Posterior cingulate gyrus (tissue), 11 donors: ENCODE measurements at regions not wholly inside any gene's neighbourhood (a gene's known extent, or its start where the extent isn't known, plus 50 kb on each side); places are given as distances from the start of the nearest gene placed in this dataset.

Experiments
- DNase-seq, 10 donors: peaks; one replicate each; pipeline versions ENCODE4 v3.0.0 to v3.0.0-alpha.2; 2020 to 2021; ENCODE audit warnings: mixed read lengths in 3 of 10
- intact Hi-C: fragments of 100-400 bp; cut with DNase I; formaldehyde crosslinking; loops from one replicate; pipeline ENCODE4 v1.15.1; 2023

DNA sequence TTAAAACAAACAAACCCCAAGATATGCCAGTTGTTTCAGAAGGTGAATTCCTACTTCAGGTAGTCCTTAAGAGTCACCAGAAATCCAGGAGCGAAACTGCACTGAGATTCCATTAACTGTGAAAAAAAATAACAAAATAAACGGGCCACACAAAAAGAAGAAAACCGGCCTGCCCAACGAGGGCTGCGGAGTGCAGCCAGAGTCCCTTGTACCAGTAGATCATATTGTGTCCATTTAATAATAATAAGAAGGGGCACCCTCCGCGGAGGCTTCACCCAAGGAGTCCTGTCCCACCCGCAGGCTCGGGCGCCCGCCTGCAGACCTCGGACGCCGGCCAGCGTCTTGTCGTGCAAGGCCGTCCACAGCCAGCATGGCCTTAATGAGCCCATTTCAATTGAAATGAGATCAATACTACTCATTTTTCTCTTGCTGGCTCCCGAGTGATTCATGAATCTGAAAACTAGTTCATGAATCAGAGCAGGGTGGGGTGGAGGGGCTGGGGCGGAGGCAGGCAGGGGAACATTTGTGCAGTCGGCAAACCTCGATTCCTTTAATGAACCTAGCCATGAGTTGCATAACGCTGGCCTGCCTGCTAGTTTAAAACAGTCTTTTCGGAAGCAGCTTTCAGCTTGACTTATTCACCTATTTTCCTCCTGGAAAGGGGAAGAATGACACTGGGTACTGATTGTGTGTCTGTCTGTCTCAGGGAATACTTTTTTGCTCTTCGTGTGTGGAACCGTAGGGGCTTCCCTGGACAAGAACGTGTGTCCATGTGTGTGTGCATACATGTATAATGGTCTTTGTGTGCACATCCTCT lies 113.1 kb upstream of the IRF2BP2 start:
- intact Hi-C loops = loop anchor here (2.0 to 10.0 kb wide), 3 partner anchors 188 to 252 kb away; no protein-coding TSS in a partner anchor
- peak in 8 of 10 donors; percentile 45 to 89 (median 59) for DNase-seq

DNA sequence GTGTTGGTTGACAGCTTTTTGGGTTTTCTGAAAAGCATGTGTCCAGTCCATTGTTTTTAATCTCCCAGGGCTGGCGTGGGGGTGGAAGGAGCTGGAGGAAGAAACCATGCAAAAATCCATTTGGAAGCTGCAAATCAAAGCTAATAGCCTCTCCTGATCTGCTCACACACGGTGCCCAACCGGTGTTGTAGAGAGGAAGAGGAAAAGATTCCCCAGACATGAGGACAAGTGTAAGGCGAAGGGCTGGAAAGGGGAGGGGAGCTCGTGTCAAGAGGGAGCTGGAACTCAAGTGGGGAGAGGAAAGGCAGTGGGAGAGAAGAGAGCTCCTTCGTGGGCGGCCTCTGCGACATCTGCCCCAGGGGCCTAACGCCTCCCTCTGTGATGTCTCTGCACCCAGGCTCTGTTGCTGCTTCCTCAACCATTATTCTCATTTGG lies 112.3 kb upstream of the IRF2BP2 start:
- intact Hi-C loops = loop anchor here (2.0 to 10.0 kb wide), 3 partner anchors 187 to 253 kb away; no protein-coding TSS in a partner anchor
- no peak for DNase-seq

GRCh38 chr1:234721476-234722269 lies 111.7 kb upstream of the IRF2BP2 start:
- intact Hi-C loops = loop anchor here (2.0 to 10.0 kb wide), 4 partner anchors 45 to 253 kb away; no protein-coding TSS in a partner anchor
- DNase-seq = peak in 1 of 10 donors; percentile 84

DNA sequence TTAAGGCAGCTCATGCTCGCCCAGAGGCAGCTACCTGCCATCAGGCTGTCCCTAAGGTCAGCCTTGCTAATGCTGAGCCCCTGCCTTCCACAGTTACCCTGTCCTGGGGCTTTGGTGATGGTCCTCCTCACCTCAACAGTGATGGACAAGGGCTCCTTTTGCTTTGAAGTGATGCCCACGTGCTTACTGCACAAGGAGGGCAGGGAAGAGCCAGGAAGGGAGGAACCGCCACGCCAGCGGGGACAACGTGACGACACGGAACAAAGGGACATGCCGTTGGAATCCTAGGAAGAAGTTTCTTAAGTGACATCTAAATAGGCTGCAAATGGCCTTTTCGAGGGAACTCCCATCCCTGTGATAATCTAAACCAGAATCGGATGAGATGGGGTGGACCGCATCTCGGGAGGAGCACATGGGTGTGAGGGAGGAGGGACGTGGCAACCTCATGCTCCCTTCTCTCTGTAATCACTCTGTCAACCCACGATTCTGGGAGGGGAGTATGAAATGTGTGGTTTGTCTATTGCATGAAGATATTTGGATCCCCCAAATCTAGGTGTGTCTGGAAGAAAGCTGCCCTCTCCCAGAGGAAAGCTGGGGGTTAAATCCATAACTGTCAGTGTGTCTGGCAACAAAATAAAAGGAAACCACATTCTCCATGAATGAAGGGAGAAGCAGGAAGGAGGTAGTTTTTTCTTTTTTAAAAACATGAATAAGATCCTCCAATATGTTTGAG lies 110.9 kb upstream of the IRF2BP2 start:
- DNase-seq = no peak
- intact Hi-C loops = loop anchor here (2.0 to 10.0 kb wide), 3 partner anchors 44 to 254 kb away; no protein-coding TSS in a partner anchor

DNA sequence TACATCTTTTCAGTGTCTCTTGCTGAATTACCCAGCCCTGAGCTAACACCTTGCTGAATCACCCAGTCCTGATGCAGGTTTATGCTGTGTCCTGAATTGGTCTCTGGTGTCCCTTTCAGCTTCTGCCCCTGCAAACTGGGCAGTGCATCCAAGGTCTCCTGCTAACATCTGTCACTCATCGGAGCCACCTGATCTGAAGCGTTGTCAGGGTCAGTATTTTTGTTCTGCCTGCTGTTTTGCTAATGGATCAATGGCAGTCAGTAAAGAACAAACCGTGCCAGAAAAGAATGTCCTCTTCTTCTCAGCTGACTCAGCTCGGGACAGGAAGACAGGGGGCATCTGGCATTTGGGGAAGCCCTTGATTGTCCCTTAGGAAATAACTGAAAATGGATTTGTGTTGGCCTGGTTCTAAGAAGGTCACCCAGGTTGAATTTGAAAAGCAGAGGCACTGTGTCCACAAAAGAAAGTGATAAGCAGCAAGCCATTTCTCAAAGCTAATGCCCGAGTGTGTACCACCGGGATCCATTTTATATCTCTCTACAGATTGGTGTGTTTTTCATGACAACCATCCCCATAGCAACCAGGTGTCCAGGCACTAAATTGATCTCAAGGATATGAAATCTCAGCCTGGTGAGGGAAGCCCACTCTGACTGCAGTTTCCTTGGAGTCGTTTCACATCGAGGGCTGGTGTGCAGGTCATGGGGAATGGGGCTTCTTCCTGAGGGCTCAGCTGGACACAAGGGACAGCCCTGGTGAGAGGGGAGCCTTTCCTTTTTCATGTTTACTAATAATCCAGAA lies 109.7 kb upstream of the IRF2BP2 start:
- intact Hi-C loops = loop anchor here (2.0 to 10.0 kb wide), 3 partner anchors 43 to 255 kb away; no protein-coding TSS in a partner anchor
- DNase-seq = no peak

DNA sequence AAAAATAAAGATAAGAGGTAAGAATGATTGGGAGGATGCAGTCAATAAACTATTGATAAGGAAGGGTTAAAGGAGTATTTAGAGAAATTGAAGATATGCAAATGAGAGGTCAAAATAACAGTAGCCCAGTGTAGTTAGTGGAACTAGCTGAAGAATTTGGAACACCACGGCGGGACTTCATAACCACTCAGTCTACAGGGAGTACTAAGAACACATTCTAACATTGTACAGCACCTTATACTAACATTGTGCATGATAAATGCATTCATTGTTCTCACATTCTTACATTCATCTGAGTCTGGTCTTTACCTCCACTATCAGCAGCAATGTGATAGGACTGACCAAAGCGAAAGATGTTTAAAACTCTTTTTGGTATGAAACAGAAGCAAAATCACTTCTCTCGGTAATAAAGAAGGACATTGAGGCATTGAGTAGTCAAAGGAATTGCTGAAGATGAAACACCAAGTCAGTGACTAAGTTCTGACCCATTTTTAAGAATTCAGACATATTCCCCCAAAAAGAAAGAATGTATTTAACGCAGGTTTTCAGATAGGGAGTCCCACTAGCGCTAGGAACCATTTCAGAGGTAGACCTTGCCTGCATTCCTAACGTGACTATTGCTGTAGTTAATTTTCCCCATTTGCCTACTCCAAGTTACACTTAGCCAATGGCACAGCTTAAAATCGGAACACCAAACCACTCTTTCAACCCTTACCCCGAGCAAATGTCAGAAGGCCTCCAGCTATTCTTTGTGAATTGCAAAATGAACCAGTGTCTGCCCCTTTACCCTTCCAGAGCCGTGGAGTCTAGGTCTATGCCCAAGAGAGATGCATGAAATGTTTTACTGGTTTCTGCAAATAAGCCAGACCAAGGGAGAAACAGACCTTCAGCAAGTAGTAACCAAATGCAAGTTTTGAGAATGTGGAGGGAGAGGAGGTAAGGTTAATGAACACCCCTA lies 108.8 kb upstream of the IRF2BP2 start:
- intact Hi-C loops = no loop called here
- no peak for DNase-seq

GRCh38 chr1:234716908-234717375 lies 107.0 kb upstream of the IRF2BP2 start:
- peak in 2 of 10 donors; percentile 40 to 85 for DNase-seq
- intact Hi-C loops = no loop called here

DNA sequence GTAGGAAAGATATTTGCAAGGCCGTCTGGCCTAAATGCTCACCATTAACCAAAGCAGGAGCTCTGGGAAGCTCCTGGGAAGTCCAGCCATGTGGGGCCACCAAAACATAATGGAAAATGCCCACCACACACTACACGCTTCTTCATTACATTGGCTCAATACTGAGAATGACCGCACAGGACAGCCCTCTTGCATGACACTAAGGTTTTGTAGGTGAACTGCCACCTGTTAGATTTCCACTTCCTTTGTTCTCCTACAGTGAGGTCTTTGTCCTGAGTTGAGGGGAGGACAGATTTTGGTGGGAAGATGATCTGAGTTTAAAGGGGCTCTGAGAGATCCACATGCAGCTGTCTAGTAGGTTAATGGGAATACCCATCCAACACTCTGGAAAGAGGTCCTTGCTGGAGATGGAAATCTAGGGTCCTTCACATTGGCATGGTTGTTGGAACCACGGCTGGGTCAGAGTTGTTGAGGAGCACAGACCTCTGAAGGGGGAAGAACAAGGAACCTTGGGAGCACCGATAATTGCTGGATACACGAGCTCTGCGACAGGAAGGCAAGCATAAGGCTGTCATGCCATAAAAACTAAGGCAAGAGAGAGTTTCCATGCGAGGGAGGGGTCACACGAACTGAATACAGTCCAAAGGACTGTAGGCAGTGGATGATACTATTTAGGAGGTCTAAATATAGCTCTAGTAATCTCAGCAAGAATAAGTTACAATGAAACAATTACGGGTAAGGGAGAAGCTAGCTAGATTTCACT lies 105.5 kb upstream of the IRF2BP2 start:
- no peak for DNase-seq
- intact Hi-C loops = no loop called here

DNA sequence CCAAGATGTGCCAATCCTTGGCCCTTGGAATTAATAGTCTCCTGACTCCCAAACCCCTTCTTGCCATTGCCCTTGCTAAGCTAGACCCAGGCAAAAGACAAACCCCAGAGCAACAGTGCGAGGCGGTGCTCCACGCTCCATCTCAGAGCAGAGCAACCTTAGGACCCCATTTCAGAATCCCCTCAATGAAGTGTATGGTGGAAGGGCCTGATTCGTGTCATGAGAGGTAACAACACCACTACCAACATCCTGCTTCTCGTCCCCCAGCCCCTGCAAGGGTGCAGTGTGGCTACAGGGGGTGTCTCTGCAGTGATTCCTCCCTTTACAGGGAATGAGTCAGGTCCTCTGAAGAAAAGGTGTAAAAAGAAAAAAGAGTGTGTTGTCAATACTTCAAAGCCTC lies 103.9 kb upstream of the IRF2BP2 start:
- intact Hi-C loops = no loop called here
- no peak for DNase-seq

DNA sequence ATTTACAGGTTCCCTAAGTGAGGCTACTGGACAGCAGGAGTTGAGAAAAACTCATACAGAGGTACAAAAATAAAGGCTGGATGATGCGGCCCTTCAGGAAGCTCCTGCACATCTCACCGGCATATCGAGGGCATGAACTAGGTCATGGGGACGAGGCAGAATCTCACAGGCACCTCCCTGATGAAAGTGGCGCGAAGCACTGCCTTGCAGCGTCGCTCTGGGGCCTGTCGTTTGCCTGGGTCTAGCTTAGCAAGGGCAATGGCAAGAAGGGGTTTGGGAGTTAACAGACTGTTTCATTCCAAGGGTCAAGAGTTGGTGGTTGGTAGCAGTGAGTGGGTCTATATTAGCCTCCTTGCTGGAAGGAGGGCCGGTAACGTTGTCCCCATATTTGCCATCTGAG lies 103.5 kb upstream of the IRF2BP2 start:
- intact Hi-C loops = no loop called here
- DNase-seq = no peak

GRCh38 chr1:234712891-234713305 lies 102.9 kb upstream of the IRF2BP2 start:
- intact Hi-C loops = no loop called here
- DNase-seq = no peak

DNA sequence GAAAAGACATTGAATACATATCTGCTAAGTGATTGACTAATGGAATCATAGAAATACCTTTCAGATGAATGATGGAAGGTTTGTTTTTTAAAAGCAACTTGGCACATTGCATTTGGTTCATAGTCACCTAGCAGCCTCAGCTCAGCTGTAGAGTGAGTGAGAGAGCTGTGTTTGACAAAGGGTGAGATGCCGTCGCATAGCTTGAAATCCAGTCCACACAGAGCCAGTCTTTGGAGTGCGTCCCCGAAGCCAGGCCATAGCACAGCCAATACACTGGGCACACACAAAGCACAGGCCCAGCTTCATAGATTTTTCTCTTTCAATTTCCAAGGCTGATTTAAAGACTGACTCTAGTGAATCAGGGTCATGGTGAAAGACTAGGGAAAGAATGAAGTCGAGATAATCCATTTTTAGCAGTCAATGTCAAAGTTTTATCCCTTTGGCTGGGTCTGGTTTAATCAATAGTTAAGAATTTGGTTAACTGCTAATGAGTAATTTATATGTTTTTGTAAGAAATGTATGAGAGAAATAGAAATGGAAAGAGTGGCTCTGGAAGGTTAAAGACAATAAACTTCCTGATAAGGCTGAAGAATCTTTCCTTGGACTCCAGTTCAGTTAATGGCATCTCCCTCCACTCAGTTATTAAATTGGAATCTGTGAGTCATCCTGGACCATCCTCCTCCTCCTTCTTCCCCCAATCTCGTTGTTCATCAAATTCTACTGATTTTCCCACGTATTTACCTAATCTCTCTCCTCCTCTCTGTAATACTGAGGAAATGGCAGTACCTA lies 101.2 kb upstream of the IRF2BP2 start:
- DNase-seq = no peak
- intact Hi-C loops = no loop called here

DNA sequence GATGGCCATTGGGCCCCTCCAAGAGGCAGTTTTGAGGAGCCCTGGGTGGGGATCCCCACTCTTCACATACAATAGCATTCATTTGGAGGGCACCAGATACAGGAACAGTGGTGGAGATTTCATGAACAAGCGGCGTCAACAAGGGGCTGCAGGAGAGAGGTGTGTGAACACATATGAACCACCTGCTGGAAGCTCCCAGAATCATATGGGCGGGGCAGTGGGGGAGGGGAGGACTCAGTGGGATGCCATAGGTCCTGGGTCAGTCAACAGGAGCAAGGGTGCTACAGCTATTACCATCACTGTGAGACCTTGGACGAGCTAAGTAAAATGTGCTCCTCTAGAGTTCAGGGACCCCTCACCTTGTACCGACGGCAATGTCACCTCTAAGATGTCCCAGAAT lies 100.4 kb upstream of the IRF2BP2 start:
- no peak for DNase-seq
- intact Hi-C loops = no loop called here

DNA sequence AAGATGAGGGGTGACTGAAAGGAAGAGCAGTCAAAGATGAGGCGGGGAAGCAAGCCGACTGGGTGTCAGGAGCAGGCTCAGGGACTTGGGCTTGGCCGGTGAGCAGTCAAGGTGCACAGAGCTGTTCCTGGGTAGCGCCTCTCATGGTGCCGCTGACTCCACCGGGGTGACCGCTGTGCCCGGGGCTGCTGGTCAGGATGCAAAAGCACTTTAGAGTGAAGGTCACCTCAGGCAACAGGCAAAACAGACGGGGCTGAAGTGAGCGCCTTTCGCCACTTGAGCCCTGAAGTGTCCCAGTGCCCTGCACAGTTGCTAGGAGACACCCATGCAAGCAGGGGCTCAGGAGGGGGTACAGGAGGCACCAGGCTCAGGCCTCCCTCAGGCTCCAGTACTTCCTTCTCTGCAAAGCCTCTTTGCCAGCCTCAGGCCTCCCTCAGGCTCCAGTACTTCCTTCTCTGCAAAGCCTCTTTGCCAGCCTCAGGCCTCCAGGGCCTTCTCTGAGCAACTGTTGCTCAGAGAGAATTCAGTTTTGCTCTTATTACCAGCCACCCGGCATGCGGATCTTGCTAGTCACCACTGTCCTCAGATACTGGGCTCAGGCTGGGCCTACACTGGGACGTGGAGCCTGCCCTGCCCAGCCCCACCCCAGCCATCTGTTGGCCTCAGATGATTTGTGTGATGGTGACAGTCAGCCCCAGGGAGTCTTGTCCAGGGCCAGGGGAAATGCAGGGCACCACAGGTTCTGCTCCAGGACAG lies 99.7 kb upstream of the IRF2BP2 start:
- DNase-seq = no peak

GRCh38 chr1:234708700-234709395 lies 98.9 kb upstream of the IRF2BP2 start:
- intact Hi-C loops = no loop called here
- DNase-seq = no peak

More for the DNA sequence above, 99.7 kb upstream of the IRF2BP2 start:
- intact Hi-C loops = no loop called here

- no peak for DNase-seq
- intact Hi-C loops = no loop called here
Observed at GRCh38 chr1:234707641-234708040, 97.7 kb upstream of the IRF2BP2 start.
